ENCODE measurements at regions not wholly inside any gene's neighbourhood (a gene's known extent, or its start where the extent isn't known, plus 50 kb on each side); places are given as distances from the start of the nearest gene placed in this dataset.

DNA sequence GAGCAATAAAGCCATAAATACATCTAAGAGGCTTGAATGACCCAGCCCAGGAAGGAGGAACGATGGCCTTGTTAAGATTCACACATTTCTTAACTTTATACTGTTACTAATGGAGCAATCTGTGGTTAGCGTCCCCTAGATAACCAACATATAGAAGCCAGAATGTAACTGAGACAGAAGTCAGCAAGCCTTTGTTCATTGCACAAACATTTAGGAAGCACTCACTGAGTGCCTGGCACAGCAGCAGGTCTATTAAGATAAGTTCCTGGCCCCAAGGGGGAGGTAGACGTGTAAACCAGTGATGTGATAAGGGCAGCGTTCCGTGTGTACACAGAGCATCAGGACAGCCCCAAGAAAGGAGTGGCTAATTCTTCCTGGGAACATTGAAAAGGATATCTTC lies 63.6 kb upstream of the ATL2 start:
- ChIA-PET CTCF (interaction anchor here (0.8 to 1.3 kb wide), 3 partner anchors 47 to 125 kb away, joined by 3 to 5 read pairs (median 5); no protein-coding TSS in a partner anchor), POLR2A (interaction anchor here (1.1 kb wide), 1 partner anchor 43 kb away, joined by 3 read pairs; no protein-coding TSS in a partner anchor), SMC1A (ENCODE audit: uncharacterized antibody, unreplicated experiment) (interaction anchor here (0.7 to 4.5 kb wide), 4 partner anchors 25 to 67 kb away, joined by 3 to 25 read pairs (median 4); partner anchors contain the start of gene ATL2), RAD21 (ENCODE audit: unreplicated experiment) (interaction anchor here (1.2 to 2.4 kb wide), 2 partner anchors 64 to 67 kb away, joined by 3 to 14 read pairs; partner anchors contain the start of gene ATL2)
- no TSS peak for BruUV-seq (replicated peaks)
- in situ Hi-C loops (cut with MboI) (no loop called here), intact Hi-C loops (cut with micrococcal nuclease; ENCODE audit: unreplicated experiment) (no loop called here)
- Histone ChIP-seq H3K4me2 (ENCODE audit: control insufficient read depth, insufficient read depth) (no peak overlapping the region), H3K9me3 (replicated peaks; ENCODE audit: control insufficient read depth, insufficient read depth, low read length) (no peaks in the 10 kb centered on the region), H3K4me1 (ENCODE audit: control insufficient read depth, insufficient read depth, low read length) (peaks cover 16% of the 10 kb centered on the region), H3K79me2 (ENCODE audit: control insufficient read depth, insufficient read depth, low read length) (no peaks in the 10 kb centered on the region), H3K36me3 (ENCODE audit: control insufficient read depth in 2 of 2, insufficient read depth in 2 of 2, low read length in 1 of 2) (no peaks in the 10 kb centered on the region), H3K4me3 (no peak overlapping the region), H2AFZ (ENCODE audit: control insufficient read depth, low read depth, low read length) (no peak overlapping the region), H3K27ac (ENCODE audit: control insufficient read depth, insufficient read depth) (no peak overlapping the region), H3K27me3 (replicated peaks in 1 of 2; ENCODE audit: control insufficient read depth in 2 of 2, insufficient read depth in 2 of 2, low read length in 1 of 2) (no peaks in the 10 kb centered on the region), H3K9ac (ENCODE audit: control insufficient read depth, insufficient read depth, low read length) (no peak overlapping the region), H4K20me1 (ENCODE audit: control insufficient read depth, insufficient read depth) (no peaks in the 10 kb centered on the region)
- 80% methylated on average over 5 of the region's 5 CpGs for WGBS (ENCODE audit: insufficient coverage, insufficient replicate concordance, low lambda C conversion rate, missing lambda C conversion rate)
- DNase-seq (ENCODE audit: low read depth, low spot score) (no peak), ATAC-seq (no peak), FAIRE-seq (no peak)
- TF ChIP-seq TBL1XR1 (IDR thresholded peaks at IDR 0.05; ENCODE audit: low read depth, low read length) (no peak), ZNF217 (IDR thresholded peaks at IDR 0.05) (no peak), RB1 (IDR thresholded peaks at IDR 0.05; ENCODE audit: borderline replicate concordance) (no peak), KDM1A (IDR thresholded peaks at IDR 0.05; ENCODE audit: borderline replicate concordance) (no peak), ZZZ3 (IDR thresholded peaks at IDR 0.05; ENCODE audit: control insufficient read depth, insufficient read length, low read depth) (no peak), CEBPB (IDR thresholded peaks at IDR 0.05; ENCODE audit: borderline replicate concordance in 1 of 2, low read depth in 2 of 2, low read length in 2 of 2) (no peak), POLR2A (IDR thresholded peaks at IDR 0.05; ENCODE audit: low read depth, low read length) (no peak), CBX5 (IDR thresholded peaks at IDR 0.05; ENCODE audit: low read depth) (no peak), BHLHE40 (IDR thresholded peaks at IDR 0.05; ENCODE audit: borderline replicate concordance in 1 of 2, low read depth in 2 of 2, low read length in 1 of 2) (no peak), TCF7 (IDR thresholded peaks at IDR 0.05; ENCODE audit: borderline replicate concordance) (no peak), DPF2 (IDR thresholded peaks at IDR 0.05) (no peak)
